ENCODE measurements at regions not wholly inside any gene's neighbourhood (a gene's known extent, or its start where the extent isn't known, plus 50 kb on each side); places are given as distances from the start of the nearest gene placed in this dataset.

DNA sequence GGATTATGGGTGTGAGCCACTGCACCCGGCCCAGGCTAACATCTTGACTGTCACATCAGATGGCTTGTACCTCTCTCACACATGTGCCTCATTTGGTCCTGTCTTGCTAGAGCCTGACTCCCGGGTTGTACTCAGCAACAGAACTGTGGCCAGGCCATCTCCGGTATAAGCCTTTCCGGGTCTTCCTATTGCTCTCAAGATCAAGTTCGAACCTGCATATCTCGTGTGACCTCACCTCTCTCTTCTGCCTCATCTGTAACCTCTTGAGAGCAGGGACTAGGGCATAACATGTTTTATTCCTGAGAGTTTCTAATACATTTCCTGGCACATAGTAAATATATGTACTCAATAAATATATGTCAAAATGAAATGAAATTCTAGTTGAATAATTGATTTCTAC is 114.0 kb downstream of the ACAA2 start:
- H3K4me3 Mint-ChIP-seq: no peak overlapping the region
- H3K27ac Mint-ChIP-seq: no peak overlapping the region
- H3K27me3 Mint-ChIP-seq (ENCODE audit: insufficient read depth): peaks cover 3% of the 10 kb centered on the region
- H3K36me3 Mint-ChIP-seq (ENCODE audit: low read depth): no peaks in the 10 kb centered on the region
- TF ChIP-seq, protein P1, sequence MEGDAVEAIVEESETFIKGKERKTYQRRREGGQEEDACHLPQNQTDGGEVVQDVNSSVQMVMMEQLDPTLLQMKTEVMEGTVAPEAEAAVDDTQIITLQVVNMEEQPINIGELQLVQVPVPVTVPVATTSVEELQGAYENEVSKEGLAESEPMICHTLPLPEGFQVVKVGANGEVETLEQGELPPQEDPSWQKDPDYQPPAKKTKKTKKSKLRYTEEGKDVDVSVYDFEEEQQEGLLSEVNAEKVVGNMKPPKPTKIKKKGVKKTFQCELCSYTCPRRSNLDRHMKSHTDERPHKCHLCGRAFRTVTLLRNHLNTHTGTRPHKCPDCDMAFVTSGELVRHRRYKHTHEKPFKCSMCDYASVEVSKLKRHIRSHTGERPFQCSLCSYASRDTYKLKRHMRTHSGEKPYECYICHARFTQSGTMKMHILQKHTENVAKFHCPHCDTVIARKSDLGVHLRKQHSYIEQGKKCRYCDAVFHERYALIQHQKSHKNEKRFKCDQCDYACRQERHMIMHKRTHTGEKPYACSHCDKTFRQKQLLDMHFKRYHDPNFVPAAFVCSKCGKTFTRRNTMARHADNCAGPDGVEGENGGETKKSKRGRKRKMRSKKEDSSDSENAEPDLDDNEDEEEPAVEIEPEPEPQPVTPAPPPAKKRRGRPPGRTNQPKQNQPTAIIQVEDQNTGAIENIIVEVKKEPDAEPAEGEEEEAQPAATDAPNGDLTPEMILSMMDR (IDR thresholded peaks at IDR 0.05): no peak
- no peak for DNase-seq
- peaks cover 20% of the 10 kb centered on the region for H3K4me1 Mint-ChIP-seq (ENCODE audit: low read depth)
- no peaks in the 10 kb centered on the region for H3K9me3 Mint-ChIP-seq

DNA sequence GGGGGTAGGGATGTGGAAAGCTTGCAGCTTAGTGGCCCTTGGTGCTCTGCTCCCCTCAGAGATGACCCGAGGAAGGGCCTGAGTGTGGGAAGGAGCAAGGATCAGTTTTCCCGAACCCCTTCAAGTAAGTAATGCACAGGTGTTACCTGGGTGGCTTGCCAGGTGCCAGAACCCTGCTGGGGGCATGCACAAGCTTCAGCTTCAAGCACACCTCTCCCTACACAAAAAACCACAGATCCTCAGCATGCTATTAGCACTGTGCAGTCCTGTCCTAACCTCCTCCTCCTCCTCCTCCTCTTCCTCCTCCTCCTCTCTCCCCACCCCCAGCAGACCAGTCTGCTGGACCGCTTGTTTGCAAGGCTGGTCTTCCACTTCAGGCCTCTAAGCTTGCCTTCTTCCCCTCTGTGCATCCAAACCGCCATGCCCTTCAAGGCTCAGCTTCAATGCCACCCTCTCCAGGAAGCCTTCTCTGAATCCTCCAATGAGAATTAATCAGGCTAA is 114.8 kb downstream of the ACAA2 start:
- TF ChIP-seq, protein P1 (IDR thresholded peaks at IDR 0.05): no peak
- Mint-ChIP-seq H3K27ac (no peak overlapping the region), H3K4me3 (no peak overlapping the region), H3K36me3 (ENCODE audit: low read depth) (no peaks in the 10 kb centered on the region), H3K9me3 (no peaks in the 10 kb centered on the region), H3K4me1 (ENCODE audit: low read depth) (peaks cover 20% of the 10 kb centered on the region), H3K27me3 (ENCODE audit: insufficient read depth) (peaks cover 3% of the 10 kb centered on the region)
- DNase-seq: no peak

DNA sequence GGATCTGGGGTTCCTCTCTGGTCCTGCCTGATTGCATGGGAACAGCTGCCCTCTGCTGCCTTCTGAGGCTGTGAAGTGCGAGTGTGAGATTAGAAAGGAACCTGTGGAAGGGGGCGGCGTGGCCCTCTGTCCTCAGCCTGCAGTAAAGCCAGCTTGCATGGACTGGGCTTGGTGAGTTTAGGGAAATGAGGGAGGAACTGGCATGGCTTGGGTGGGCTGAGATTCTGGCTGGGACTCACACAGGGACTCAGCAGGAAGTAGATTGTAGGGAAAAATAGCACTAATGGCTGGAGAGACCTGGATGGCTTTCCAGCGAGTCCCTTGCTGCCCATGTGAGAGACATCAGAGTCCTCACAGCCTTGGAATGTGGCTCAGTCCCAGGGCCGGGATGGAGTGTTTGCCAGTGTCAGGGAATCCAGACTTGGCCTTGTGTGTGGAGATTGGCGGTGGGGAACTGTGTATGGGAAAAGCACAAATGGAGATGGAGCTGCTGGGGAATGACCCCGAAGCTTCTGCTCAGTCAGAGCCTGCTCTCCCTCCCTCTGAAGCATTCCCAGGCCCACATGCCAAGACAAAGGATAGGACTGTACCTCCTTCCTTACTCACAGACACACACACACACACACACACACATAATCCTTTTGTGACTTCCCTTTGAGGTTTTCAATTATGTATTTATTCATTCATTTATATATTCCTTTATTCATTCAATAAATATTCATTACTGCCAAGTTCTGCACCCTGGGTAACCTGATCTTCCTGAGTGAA is 115.4 kb downstream of the ACAA2 start:
- Mint-ChIP-seq H3K27ac (no peak overlapping the region), H3K36me3 (ENCODE audit: low read depth) (no peaks in the 10 kb centered on the region), H3K4me3 (no peak overlapping the region), H3K27me3 (ENCODE audit: insufficient read depth) (peaks cover 3% of the 10 kb centered on the region), H3K9me3 (no peaks in the 10 kb centered on the region), H3K4me1 (ENCODE audit: low read depth) (peaks cover 20% of the 10 kb centered on the region)
- DNase-seq: peak; percentile 23
- TF ChIP-seq, protein P1 (IDR thresholded peaks at IDR 0.05): no peak

DNA sequence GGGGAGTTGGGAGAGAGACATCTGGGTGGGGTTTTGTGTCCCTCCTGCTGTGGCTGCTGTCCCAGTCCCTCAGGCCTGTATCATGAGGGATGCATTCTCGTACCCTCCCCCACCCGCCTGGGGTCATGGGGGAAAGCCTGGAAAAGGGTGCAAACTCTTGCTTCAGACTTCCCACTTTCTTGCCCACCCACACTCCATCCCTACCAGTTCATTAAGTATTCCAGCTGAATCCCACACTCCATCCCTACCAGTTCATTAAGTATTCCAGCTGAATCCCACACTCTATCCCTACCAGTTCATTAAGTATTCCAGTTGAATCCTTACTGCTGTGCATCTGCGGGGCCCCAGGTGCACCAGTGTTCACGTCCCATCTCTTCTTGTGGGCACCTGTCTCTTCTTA is 116.3 kb downstream of the ACAA2 start:
- no peak overlapping the region for H3K27ac Mint-ChIP-seq
- H3K4me3 Mint-ChIP-seq: no peak overlapping the region
- TF ChIP-seq, protein P1 (IDR thresholded peaks at IDR 0.05): no peak
- peaks cover 21% of the 10 kb centered on the region for H3K4me1 Mint-ChIP-seq (ENCODE audit: low read depth)
- no peaks in the 10 kb centered on the region for H3K9me3 Mint-ChIP-seq
- DNase-seq: no peak
- peaks cover 3% of the 10 kb centered on the region for H3K27me3 Mint-ChIP-seq (ENCODE audit: insufficient read depth)
- no peaks in the 10 kb centered on the region for H3K36me3 Mint-ChIP-seq (ENCODE audit: low read depth)

DNA sequence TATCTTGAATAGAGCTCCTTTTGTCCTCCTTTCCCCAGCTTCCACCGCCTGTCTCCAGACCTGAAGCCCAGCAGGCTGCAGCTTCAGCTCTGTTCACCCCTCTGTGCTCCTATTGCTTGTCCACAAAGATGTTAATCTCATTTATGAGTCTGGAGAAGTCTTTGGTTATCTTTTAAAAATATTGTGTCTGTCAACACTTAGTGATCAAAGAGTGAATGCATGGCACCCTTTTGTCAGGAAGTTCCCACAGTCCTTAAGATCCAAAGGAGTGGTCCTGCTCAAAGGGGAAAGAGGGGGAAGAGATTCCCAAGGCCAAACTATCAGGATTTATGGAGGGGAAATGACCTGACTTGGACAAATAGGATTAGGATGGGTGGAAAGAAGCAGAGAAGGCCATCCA is 118.9 kb downstream of the ACAA2 start:
- no peaks in the 10 kb centered on the region for H3K9me3 Mint-ChIP-seq
- peaks cover 43% of the 10 kb centered on the region for H3K4me1 Mint-ChIP-seq (ENCODE audit: low read depth)
- peaks cover 3% of the 10 kb centered on the region for H3K27me3 Mint-ChIP-seq (ENCODE audit: insufficient read depth)
- no peak for DNase-seq
- TF ChIP-seq, protein P1 (IDR thresholded peaks at IDR 0.05): no peak
- H3K36me3 Mint-ChIP-seq (ENCODE audit: low read depth): no peaks in the 10 kb centered on the region
- H3K4me3 Mint-ChIP-seq: no peak overlapping the region
- no peak overlapping the region for H3K27ac Mint-ChIP-seq

Measured in HFFc6 (cell line).